Activated CD8-positive, alpha-beta memory T cell treated with anti-CD3 and anti-CD28 coated beads, Interleukin-2, amount 50 U/mL, for 24 hours (primary cell): ENCODE measurements at regions not wholly inside any gene's neighbourhood (a gene's known extent, or its start where the extent isn't known, plus 50 kb on each side); places are given as distances from the start of the nearest gene placed in this dataset.
"Not testable (repeated sequence)": the region's sequence is repeated elsewhere in the genome, so short reads cannot be mapped to it uniquely, and the experiment has no call there.

Source experiments
- DNase-seq: peaks from one replicate; pipeline ENCODE4 v3.0.0-alpha.2; 2020; ENCODE audit errors: extremely low read depth

- no peak for DNase-seq
These were observed 1366.8 kb upstream of the TMEM132C start for GRCh38 chr12:126899926-126900792.

GRCh38 chr12:126903027-126903876 is 1363.7 kb upstream of the TMEM132C start:
- DNase-seq = no peak

GRCh38 chr12:126905752-126906151 is 1361.2 kb upstream of the TMEM132C start:
- no peak for DNase-seq

- DNase-seq = no peak
These were observed 1358.8 kb upstream of the TMEM132C start for GRCh38 chr12:126907900-126908764.

- no peak for DNase-seq
These were observed 1358.2 kb upstream of the TMEM132C start for GRCh38 chr12:126908765-126909142.

GRCh38 chr12:126910570-126910969 is 1356.4 kb upstream of the TMEM132C start:
- DNase-seq = no peak

- DNase-seq = no peak
These were observed 1354.9 kb upstream of the TMEM132C start for GRCh38 chr12:126912111-126912510.

GRCh38 chr12:126914170-126914793 is 1352.7 kb upstream of the TMEM132C start:
- DNase-seq = no peak

GRCh38 chr12:126915309-126915708 is 1351.7 kb upstream of the TMEM132C start:
- no peak for DNase-seq

GRCh38 chr12:126926023-126926594 is 1340.9 kb upstream of the TMEM132C start:
- DNase-seq = no peak

- no peak for DNase-seq
These were observed 1336.7 kb upstream of the TMEM132C start for GRCh38 chr12:126930234-126930633.

- no peak for DNase-seq
These were observed 1334.8 kb upstream of the TMEM132C start for GRCh38 chr12:126932156-126932555.

GRCh38 chr12:126935435-126935834 is 1331.5 kb upstream of the TMEM132C start:
- no peak for DNase-seq

GRCh38 chr12:126936181-126936851 is 1330.7 kb upstream of the TMEM132C start:
- no peak for DNase-seq

- no peak for DNase-seq
These were observed 1329.5 kb upstream of the TMEM132C start for GRCh38 chr12:126937431-126937830.

- DNase-seq = no peak
These were observed 1322.3 kb upstream of the TMEM132C start for GRCh38 chr12:126944684-126945083.

GRCh38 chr12:126946958-126947357 is 1320.0 kb upstream of the TMEM132C start:
- DNase-seq = not testable (repeated sequence)

GRCh38 chr12:126949558-126949957 is 1317.4 kb upstream of the TMEM132C start:
- no peak for DNase-seq

- no peak for DNase-seq
These were observed 1316.7 kb upstream of the TMEM132C start for GRCh38 chr12:126950266-126950665.
